ENCODE measurements at regions not wholly inside any gene's neighbourhood (a gene's known extent, or its start where the extent isn't known, plus 50 kb on each side); places are given as distances from the start of the nearest gene placed in this dataset.

- TF ChIP-seq POLR2AphosphoS5 (IDR thresholded peaks at IDR 0.05; ENCODE audit: insufficient read depth in 1 of 2, low read depth in 1 of 2) (no peak), POLR2A (IDR thresholded peaks at IDR 0.05) (no peak), CTCF (IDR thresholded peaks at IDR 0.05) (no peak)
- Histone ChIP-seq H3K27ac (no peak overlapping the region), H3K36me3 (no peaks in the 10 kb centered on the region), H3K27me3 (no peaks in the 10 kb centered on the region), H3K9me3 (no peaks in the 10 kb centered on the region), H3K4me3 (no peak overlapping the region), H3K4me1 (no peaks in the 10 kb centered on the region)
- intact Hi-C loops (cut with DNase I), result no loop called here
- no peak for DNase-seq (ENCODE audit: extremely low spot score in 2 of 2)
These were observed 359.3 kb downstream of the KCNRG start for GRCh38 chr13:50374517-50374916.

DNA sequence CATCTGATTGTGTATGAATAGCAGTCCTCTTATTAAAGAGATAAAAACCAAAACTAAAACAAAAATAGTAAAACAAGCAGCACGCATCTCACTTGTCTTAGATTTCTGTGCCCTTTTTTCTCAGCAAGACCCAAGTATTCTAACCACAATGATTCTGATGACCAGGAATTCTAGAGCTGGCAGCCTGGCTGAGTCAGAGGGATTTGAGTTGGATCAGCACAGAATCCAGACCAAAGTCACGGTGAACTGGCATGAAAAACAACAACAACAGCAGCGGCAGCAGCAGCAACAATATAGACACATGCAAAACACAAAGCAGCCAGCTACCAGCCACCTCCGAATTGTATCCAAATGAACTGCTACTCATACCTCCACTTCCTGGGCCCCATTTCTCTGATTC, 360.5 kb downstream of the KCNRG start:
- DNase-seq (ENCODE audit: extremely low spot score in 2 of 2), result peak in 1 of 2 donors; percentile 84
- Histone ChIP-seq H3K4me1 (no peaks in the 10 kb centered on the region), H3K27me3 (no peaks in the 10 kb centered on the region), H3K36me3 (no peaks in the 10 kb centered on the region), H3K4me3 (no peak overlapping the region), H3K27ac (no peak overlapping the region), H3K9me3 (no peaks in the 10 kb centered on the region)
- TF ChIP-seq CTCF (IDR thresholded peaks at IDR 0.05) (no peak), POLR2AphosphoS5 (IDR thresholded peaks at IDR 0.05; ENCODE audit: insufficient read depth in 1 of 2, low read depth in 1 of 2) (no peak), POLR2A (IDR thresholded peaks at IDR 0.05) (no peak)
- intact Hi-C loops (cut with DNase I), result no loop called here

- intact Hi-C loops (cut with DNase I), result no loop called here
- no peaks in the 10 kb centered on the region for H3K4me1 ChIP-seq
- H3K27me3 ChIP-seq, result no peaks in the 10 kb centered on the region
- H3K4me3 ChIP-seq, result no peak overlapping the region
- no peaks in the 10 kb centered on the region for H3K9me3 ChIP-seq
- no peak for TF ChIP-seq POLR2A (IDR thresholded peaks at IDR 0.05)
- no peaks in the 10 kb centered on the region for H3K36me3 ChIP-seq
- peak in 1 of 2 donors; percentile 55 for DNase-seq (ENCODE audit: extremely low spot score in 2 of 2)
- no peak overlapping the region for H3K27ac ChIP-seq
These were observed 361.8 kb downstream of the KCNRG start for GRCh38 chr13:50376895-50377575.

- intact Hi-C loops (cut with DNase I), result no loop called here
- H3K9me3 ChIP-seq, result no peaks in the 10 kb centered on the region
- DNase-seq (ENCODE audit: extremely low spot score in 2 of 2), result no peak
- H3K4me1 ChIP-seq, result no peaks in the 10 kb centered on the region
- TF ChIP-seq POLR2AphosphoS5 (IDR thresholded peaks at IDR 0.05; ENCODE audit: insufficient read depth in 1 of 2, low read depth in 1 of 2), result no peak
- TF ChIP-seq CTCF (IDR thresholded peaks at IDR 0.05), result no peak
- no peak for TF ChIP-seq POLR2A (IDR thresholded peaks at IDR 0.05)
- no peaks in the 10 kb centered on the region for H3K36me3 ChIP-seq
- H3K27ac ChIP-seq, result no peak overlapping the region
- H3K4me3 ChIP-seq, result no peak overlapping the region
- H3K27me3 ChIP-seq, result no peaks in the 10 kb centered on the region
These were observed 362.6 kb downstream of the KCNRG start for GRCh38 chr13:50377726-50378270.

DNA sequence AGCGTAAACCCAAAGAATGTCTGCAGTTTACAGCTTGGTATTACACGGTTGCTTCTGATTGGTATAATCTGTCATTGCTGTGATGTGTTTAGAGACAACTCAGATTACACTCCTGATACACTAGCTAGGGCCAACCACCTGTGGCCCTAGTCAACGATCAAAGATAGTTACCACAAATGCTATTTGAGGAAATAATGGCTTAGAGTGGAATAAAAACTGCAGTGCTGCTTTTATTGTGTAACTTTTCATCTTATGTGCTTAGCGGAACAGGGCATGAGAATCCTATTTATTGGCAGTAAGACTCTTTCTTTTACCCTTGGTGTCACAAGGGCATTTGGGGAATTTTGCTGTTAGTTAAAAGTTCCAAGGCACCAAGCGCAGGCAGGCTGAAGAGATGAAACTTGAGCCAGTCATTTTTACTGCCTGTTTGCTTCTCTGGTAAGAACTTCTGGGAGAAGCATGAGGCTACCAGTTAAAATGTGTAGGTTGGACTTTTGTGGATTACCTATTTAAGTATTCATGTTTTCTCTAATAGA, 363.3 kb downstream of the KCNRG start:
- no peak for DNase-seq (ENCODE audit: extremely low spot score in 2 of 2)
- H3K27me3 ChIP-seq, result no peaks in the 10 kb centered on the region
- no peaks in the 10 kb centered on the region for H3K36me3 ChIP-seq
- no peak for TF ChIP-seq POLR2A (IDR thresholded peaks at IDR 0.05)
- TF ChIP-seq POLR2AphosphoS5 (IDR thresholded peaks at IDR 0.05; ENCODE audit: insufficient read depth in 1 of 2, low read depth in 1 of 2), result no peak
- TF ChIP-seq CTCF (IDR thresholded peaks at IDR 0.05), result no peak
- H3K9me3 ChIP-seq, result no peaks in the 10 kb centered on the region
- H3K27ac ChIP-seq, result no peak overlapping the region
- H3K4me3 ChIP-seq, result no peak overlapping the region
- intact Hi-C loops (cut with DNase I), result no loop called here
- H3K4me1 ChIP-seq, result no peaks in the 10 kb centered on the region

Data from vagina (tissue), 2 donors.